Calu3 (cell line): ENCODE measurements at regions not wholly inside any gene's neighbourhood (a gene's known extent, or its start where the extent isn't known, plus 50 kb on each side); places are given as distances from the start of the nearest gene placed in this dataset.

Experiments used
- BruUV-seq: library from RNA; stranded (reverse); fragments of 400-500 nt; replicated peaks from 2 replicates; lab custom pipeline; 2021; lab: Mats Ljungman, UMichigan
- CTCF ChIA-PET: fragments of 300-600 bp; sonication (Branson Sonifier 250); formaldehyde crosslinking; loops from one replicate; lab custom pipeline; 2022; ENCODE audit warnings: antibody characterized with exemption; lab: Charles Lee
- DNase-seq: peaks from one replicate; pipeline ENCODE4 v3.0.0; 2022
- H3K27ac Mint-ChIP-seq: one replicate; pipeline ENCODE4 v1.8.0; 2022; ENCODE audit warnings: mixed read lengths; ENCODE audit not compliant: unreplicated experiment
- H3K27me3 Mint-ChIP-seq: one replicate; pipeline ENCODE4 v1.8.0; 2022; ENCODE audit warnings: mixed read lengths; ENCODE audit not compliant: unreplicated experiment
- H3K36me3 Mint-ChIP-seq: one replicate; pipeline ENCODE4 v1.8.0; 2022; ENCODE audit warnings: mild to moderate bottlenecking, moderate library complexity, mixed read lengths; ENCODE audit not compliant: insufficient read depth, unreplicated experiment
- H3K4me1 Mint-ChIP-seq: one replicate; pipeline ENCODE4 v1.8.0; 2022; ENCODE audit warnings: mild to moderate bottlenecking, low read depth, mixed read lengths; ENCODE audit not compliant: unreplicated experiment
- H3K4me3 Mint-ChIP-seq: one replicate; pipeline ENCODE4 v1.8.0; 2022; ENCODE audit warnings: mild to moderate bottlenecking, low read depth, moderate library complexity, mixed read lengths; ENCODE audit not compliant: unreplicated experiment
- H3K9me3 Mint-ChIP-seq: one replicate; pipeline ENCODE4 v1.8.0; 2022; ENCODE audit warnings: low read depth, mixed read lengths; ENCODE audit not compliant: unreplicated experiment
- CTCF ChIP-seq: fragments of 200-600 bp; IDR thresholded peaks from one replicate; pipeline ENCODE4 v1.8.0; 2022; ENCODE audit warnings: antibody characterized with exemption; ENCODE audit not compliant: unreplicated experiment
- intact Hi-C: fragments of 100-400 bp; cut with micrococcal nuclease; formaldehyde crosslinking; loops from one replicate; pipeline ENCODE4 v1.10.0; 2022; ENCODE audit not compliant: unreplicated experiment

- intact Hi-C loops = no loop called here
- H3K36me3 Mint-ChIP-seq = no peaks in the 10 kb centered on the region
- H3K9me3 Mint-ChIP-seq = peaks cover 2% of the 10 kb centered on the region
- H3K4me3 Mint-ChIP-seq = no peak overlapping the region
- no peak overlapping the region for H3K27ac Mint-ChIP-seq
- CTCF ChIA-PET = no interaction called here
- DNase-seq = no peak
- no peaks in the 10 kb centered on the region for H3K27me3 Mint-ChIP-seq
- TF ChIP-seq CTCF = no peak
- no TSS peak for BruUV-seq
- no peaks in the 10 kb centered on the region for H3K4me1 Mint-ChIP-seq
Observed at GRCh38 chr4:129446074-129446473, 350.1 kb downstream of the C4orf33 start.

- no TSS peak for BruUV-seq
- no peaks in the 10 kb centered on the region for H3K4me1 Mint-ChIP-seq
- H3K36me3 Mint-ChIP-seq = no peaks in the 10 kb centered on the region
- intact Hi-C loops = no loop called here
- no peak overlapping the region for H3K27ac Mint-ChIP-seq
- DNase-seq = no peak
- no peak overlapping the region for H3K4me3 Mint-ChIP-seq
- TF ChIP-seq CTCF = no peak
- CTCF ChIA-PET = no interaction called here
- no peaks in the 10 kb centered on the region for H3K9me3 Mint-ChIP-seq
- H3K27me3 Mint-ChIP-seq = no peaks in the 10 kb centered on the region
Observed at GRCh38 chr4:129453524-129454200, 357.7 kb downstream of the C4orf33 start.

- Mint-ChIP-seq H3K4me1 (no peaks in the 10 kb centered on the region), H3K27ac (no peak overlapping the region)
- no TSS peak for BruUV-seq
Observed at GRCh38 chr4:129455482-129455881, 359.5 kb downstream of the C4orf33 start.

DNA sequence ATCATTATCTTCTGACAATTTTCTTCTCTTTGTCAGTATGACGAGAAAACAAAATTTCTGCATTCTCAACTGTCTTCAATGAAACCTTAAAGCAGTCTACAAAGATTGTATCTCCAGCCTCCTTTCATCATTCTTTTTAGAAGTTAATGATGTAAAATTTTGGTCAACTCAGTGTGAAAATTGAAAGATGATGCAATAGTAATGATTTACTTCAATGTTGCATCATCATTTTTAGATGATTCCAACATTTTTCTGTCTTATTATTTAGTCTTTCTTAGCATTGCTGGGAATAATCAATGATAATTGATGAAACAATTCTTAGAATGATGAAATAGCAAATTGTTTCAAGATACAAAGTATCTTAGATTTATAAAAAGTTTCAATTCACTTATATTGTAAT, 372.7 kb downstream of the C4orf33 start:
- Mint-ChIP-seq H3K9me3 (no peaks in the 10 kb centered on the region), H3K27me3 (no peaks in the 10 kb centered on the region), H3K4me1 (no peaks in the 10 kb centered on the region), H3K36me3 (no peaks in the 10 kb centered on the region), H3K27ac (no peak overlapping the region), H3K4me3 (no peak overlapping the region)
- CTCF ChIA-PET = no interaction called here
- no peak for TF ChIP-seq CTCF
- no TSS peak for BruUV-seq
- intact Hi-C loops = no loop called here
- DNase-seq = no peak

More at GRCh38 chr4:129455482-129455881, 359.5 kb downstream of the C4orf33 start:
- intact Hi-C loops = no loop called here
- Mint-ChIP-seq H3K27me3 (no peaks in the 10 kb centered on the region), H3K4me3 (no peak overlapping the region), H3K36me3 (no peaks in the 10 kb centered on the region), H3K9me3 (no peaks in the 10 kb centered on the region)
- no peak for TF ChIP-seq CTCF
- CTCF ChIA-PET = no interaction called here
- DNase-seq = no peak
